GM21423 (cell line): ENCODE measurements at regions not wholly inside any gene's neighbourhood (a gene's known extent, or its start where the extent isn't known, plus 50 kb on each side); places are given as distances from the start of the nearest gene placed in this dataset.
"Not testable (repeated sequence)": the region's sequence is repeated elsewhere in the genome, so short reads cannot be mapped to it uniquely, and the experiment has no call there.

ENCODE experiments used
- ATAC-seq: cut with Tn5 transposase; IDR thresholded peaks from one replicate; pipeline ENCODE4 v1.9.1; 2021; ENCODE audit warnings: mild to moderate bottlenecking, moderate library complexity; ENCODE audit not compliant: unreplicated experiment

- no peak for ATAC-seq
Measured at GRCh38 chr14:53247596-53248370, 94.7 kb upstream of the DDHD1 start.

- ATAC-seq: not testable (repeated sequence)
Measured at GRCh38 chr14:53242898-53243297, 89.8 kb upstream of the DDHD1 start.

- no peak for ATAC-seq
Measured at GRCh38 chr14:53237488-53237887, 84.4 kb upstream of the DDHD1 start.

GRCh38 chr14:53236708-53237107 is 83.6 kb upstream of the DDHD1 start:
- no peak for ATAC-seq

- no peak for ATAC-seq
Measured at GRCh38 chr14:53231171-53231570, 78.0 kb upstream of the DDHD1 start.

GRCh38 chr14:53228966-53229365 is 75.8 kb upstream of the DDHD1 start:
- no peak for ATAC-seq

GRCh38 chr14:53227154-53227718 is 74.1 kb upstream of the DDHD1 start:
- ATAC-seq: no peak

- ATAC-seq: no peak
Measured at GRCh38 chr14:53226553-53226952, 73.4 kb upstream of the DDHD1 start.

GRCh38 chr14:53220914-53221313 is 67.8 kb upstream of the DDHD1 start:
- no peak for ATAC-seq

- no peak for ATAC-seq
Measured at GRCh38 chr14:53218161-53218560, 65.0 kb upstream of the DDHD1 start.

GRCh38 chr14:53217316-53217994 is 64.3 kb upstream of the DDHD1 start:
- ATAC-seq: peak; percentile 98

- not testable (repeated sequence) for ATAC-seq
Measured at GRCh38 chr14:53216955-53217315, 63.8 kb upstream of the DDHD1 start.

- not testable (repeated sequence) for ATAC-seq
Measured at GRCh38 chr14:53216478-53216877, 63.4 kb upstream of the DDHD1 start.

- ATAC-seq: no peak
Measured at GRCh38 chr14:53215101-53215500, 62.0 kb upstream of the DDHD1 start.

- ATAC-seq: no peak
Measured at GRCh38 chr14:53214384-53214783, 61.3 kb upstream of the DDHD1 start.

GRCh38 chr14:53213761-53214160 is 60.6 kb upstream of the DDHD1 start:
- ATAC-seq: no peak

- ATAC-seq: no peak
Measured at GRCh38 chr14:53209370-53209769, 56.2 kb upstream of the DDHD1 start.
